Hematopoietic multipotent progenitor cell treated with erythropoietin and hydrocortisone succinate and interleukin-3 and kit ligand, for 4 days (in vitro differentiated cells): ENCODE measurements at regions not wholly inside any gene's neighbourhood (a gene's known extent, or its start where the extent isn't known, plus 50 kb on each side); places are given as distances from the start of the nearest gene placed in this dataset.
A peak's percentile ranks its signal among the peaks of the same experiment; 100 is the strongest.

Source experiments
- DNase-seq: peaks from one replicate; pipeline ENCODE4 v3.0.0-alpha.2; 2015

GRCh38 chrX:2607113-2607512 lies 84.0 kb upstream of the CD99 start:
- DNase-seq: no peak

DNA sequence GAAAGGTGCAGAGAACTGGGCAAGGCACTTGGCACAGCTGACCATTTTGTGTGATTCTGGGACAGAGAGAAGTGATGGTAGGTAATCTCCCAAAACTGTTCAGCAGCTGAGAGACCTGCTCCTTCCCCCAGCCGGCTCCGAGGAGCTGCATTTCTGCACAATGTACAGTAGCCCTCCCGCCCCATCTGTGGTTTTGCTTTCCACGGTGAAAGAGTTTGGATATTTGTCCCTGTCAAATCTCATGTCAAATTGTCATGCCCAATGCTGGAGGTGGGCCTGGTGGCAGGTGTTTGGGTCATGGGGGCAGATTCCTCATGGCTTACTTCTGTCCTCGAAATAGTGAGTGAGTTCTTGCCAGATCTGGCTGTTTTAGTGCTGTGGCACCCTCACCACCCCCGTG lies 90.5 kb upstream of the CD99 start:
- no peak for DNase-seq

DNA sequence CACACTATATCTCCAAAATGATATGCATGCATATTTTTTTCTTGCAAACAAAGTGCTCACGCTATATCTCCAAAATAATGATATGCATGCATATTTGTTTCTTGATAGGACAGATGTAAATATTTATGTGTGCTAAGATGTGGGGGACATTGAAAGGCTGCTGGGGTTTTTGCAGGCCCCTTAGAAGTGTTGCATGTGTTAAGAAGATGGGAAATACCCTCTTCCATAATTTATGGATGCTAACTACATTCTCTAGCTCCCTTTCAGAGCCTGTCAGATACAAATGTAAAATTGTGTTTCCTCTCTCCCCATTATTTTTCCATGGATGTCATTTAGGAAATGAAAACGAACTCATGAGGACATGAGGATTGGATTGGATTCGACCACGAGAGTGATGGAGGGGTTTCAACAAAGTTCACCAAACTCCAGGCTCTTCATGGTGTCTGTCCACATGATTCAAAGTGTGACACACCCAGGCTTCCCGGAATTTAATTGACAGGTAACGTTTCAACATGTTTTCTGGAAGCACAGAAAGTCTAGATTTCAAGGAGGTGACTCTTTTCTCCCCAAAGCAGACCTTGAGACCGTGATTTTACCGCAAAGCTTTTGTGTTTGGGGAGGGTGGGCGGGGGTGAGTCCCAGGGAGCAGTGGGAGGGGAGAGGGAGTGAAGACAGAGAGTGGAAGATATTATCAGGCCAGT lies 94.4 kb upstream of the CD99 start:
- DNase-seq: no peak

- DNase-seq: no peak
These were observed 95.0 kb upstream of the CD99 start for GRCh38 chrX:2596045-2596444.

GRCh38 chrX:2595258-2595657 lies 94.5 kb upstream of the DHRSX start:
- DNase-seq: peak; percentile 69

- no peak for DNase-seq
These were observed 93.7 kb upstream of the DHRSX start for GRCh38 chrX:2594491-2594890.

DNA sequence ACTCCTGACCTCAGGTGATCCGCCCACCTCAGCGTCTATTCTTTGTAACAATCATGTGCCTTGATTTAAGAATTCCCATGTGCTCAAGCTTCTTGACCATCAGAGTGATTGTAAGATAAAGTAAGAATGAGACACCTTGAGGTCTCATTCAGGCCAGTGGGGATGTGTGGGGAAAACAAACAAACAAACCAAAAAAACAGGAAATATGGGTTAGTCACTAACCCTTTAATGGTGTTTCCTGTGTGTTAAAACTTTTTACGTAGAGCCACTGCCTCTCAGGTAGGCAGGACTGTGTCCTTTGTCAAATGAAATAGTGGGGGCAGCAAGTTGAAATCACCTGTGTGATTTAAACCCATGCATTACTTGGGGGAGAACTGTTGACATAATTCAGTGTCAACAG lies 91.5 kb upstream of the DHRSX start:
- DNase-seq: no peak

DNA sequence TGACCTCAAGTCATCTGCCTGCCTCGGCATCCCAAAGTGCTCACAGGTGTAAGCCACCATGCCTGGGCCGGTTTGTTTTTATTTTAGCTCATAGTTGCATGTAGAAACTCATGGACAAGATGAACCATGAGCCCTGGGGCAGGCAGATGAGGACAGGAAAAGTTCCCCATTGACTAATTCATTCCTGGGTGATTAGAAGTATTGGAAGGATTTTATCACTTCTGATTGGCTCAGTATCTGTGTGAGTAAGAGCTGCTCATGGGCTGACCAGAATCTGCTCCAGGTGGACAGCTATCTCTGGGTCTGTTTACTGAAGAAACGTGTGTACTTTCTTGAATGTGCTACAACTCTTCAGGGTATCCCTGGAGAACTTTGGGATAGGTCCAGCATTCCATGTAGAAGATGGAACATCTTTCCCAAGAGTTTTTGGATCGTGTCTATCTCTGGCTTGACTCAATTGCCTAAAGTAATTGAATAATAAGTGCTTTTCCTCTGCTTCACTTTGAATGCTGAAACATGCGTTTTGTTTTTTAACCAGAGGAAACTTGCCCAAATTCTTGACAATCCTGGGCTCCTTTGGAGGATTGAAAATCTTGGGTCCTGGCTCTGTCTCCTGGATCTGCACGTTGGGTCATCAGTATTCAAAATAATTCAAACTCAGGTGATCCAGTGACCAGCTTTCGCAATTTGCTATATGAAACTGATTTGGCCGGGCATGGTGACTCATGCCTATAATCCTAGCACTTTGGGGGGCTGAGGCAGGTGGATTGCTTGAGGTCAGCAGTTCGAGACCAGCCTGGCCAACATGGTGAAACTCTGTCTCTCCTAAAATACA lies 88.6 kb upstream of the DHRSX start:
- DNase-seq: no peak

DNA sequence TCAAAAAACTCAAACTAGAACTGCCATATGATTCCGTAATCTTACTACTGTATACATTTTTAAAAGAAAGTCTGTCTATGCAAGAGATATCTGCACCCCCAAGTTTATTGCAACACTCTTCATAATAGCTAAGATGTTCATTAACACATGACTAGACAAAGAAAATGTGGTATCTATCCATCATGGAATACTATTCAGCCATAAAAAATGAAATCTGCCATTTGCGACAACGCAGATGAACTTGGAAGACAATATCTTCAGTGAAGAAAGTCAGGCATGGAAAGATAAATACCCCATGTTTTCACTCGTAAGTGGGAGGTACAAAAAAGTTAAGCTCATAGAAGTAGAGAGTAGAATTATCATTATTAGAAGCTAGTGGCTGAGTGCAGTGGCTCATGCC lies 87.3 kb upstream of the DHRSX start:
- no peak for DNase-seq

GRCh38 chrX:2587146-2587545 lies 86.4 kb upstream of the DHRSX start:
- no peak for DNase-seq

DNA sequence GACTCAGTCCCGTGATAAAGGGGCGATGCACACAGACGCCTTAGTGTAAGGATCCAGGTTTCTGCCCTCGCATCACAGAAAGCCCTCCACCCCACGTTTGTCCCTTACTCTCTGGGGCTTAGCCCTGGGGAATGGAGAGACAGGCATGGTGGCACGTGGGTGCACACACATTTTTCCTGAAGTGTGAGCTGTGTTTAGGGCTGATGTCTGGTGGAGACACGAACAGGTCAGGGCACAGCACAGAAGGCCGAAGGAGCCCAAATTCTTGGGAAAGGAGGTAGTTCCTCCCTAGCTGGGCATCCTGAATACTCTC lies 84.3 kb upstream of the DHRSX start:
- no peak for DNase-seq

DNA sequence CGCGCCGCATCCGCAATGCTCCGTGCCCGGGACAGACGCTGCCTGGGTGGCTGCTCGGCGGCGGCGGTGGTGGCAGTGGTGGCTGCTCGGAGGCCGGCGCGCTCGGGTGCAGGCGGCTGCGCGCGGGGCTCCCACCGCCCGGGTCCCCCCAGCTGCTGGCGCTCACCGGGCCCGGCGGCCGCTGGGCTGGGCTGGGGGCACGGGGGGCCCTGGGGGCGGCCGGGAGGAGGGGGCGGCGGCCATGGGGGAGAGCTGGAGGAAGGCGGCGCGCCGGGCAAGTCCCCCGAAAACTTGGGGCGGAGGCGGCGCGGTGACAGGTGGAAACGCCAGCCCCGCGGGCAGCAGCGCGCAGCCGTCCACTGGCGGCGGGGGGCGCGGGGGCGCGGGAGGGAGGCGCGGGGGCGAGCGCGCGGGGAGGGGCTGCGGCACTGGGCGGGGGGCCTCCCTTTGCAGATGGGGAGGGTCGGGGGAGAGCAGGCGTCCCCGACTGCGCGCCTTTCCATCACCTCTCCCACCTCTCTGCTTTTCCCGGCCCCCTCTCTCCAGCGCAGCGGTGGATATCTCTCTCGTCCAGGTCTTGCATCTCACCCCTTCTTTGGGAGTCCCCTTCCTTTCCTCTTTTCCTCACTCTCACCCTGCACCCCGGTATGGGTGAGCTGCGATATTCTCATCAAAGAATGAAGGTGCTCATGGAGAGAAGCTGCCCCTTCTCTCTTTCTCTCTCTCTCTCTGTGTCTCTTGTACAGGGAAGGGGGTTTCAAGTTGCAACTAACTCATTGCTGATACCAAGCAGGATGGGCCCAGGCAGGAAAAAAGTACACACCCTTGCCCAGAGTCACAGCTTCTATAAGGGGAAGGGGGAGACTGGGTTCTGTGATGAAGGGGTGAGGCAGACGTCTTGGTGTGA lies 83.7 kb upstream of the DHRSX start:
- no peak for DNase-seq

DNA sequence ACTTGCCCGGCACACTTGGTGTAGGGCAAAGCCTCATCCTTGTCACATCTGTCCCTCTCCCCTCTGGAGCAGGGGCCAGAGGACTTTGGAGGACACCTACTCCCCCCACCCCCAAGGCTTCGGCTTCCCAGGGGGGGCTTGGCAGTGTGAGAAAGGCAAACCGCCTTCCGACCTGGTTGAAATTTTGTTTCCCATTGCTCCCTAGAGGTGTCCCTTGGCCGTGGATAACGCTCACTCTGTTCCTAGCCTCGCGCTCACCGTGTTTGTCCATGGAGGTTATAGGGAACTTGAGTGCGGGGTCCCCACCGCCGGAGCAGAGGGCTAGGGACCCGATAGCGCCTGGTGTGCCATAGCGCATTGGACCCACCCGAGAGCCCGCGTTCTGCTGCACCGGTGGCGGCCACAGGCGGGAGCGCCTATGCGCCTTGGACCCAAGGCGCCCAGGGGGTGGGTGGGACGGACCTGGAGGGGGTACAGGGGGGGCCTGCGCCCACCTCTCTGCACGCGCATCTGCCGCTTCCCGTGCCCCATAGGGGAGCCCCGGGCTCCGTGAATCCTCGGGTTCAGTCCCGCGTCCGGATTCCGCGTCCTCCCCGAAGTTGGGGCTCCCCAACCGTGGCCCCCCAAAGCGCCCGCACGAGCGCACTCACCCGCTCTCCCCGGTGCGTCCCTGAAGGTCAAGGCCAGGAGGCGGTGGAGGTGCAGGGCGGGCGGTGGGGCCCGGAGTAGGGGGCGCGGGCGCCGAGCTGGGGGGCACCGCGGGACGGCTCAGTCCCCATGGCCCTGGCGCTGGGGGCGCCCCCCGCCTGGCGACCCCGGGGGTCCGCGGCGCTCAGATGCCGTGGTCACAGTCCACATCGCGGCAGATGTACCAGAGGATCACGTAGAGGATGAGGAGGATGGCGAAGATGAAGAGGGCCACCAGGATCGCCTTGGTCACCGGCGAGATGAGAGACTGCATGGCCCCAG lies 82.7 kb upstream of the DHRSX start:
- DNase-seq: no peak

- no peak for DNase-seq
These were observed 81.9 kb upstream of the DHRSX start for GRCh38 chrX:2582667-2583066.

GRCh38 chrX:2581296-2581695 lies 80.5 kb upstream of the DHRSX start:
- DNase-seq: no peak

DNA sequence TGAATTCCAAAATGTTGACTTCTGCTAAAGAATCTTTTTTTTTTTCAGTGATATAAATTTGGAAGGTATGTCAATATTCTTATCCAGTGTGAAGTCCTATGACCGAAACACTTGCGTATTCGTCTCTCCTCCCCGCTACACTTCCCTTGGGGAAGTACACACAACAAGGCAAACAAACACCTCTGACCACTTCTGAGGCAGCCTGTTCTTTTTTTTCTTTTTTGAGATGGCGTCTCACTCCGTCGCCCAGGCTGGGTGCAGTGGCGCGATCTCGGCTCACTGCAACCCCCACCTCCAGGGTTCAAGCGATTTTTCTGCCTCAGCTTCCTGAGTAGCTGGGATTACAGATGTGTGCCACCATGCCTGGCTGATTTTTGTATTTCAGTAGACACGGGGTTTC lies 78.1 kb upstream of the DHRSX start:
- DNase-seq: no peak

DNA sequence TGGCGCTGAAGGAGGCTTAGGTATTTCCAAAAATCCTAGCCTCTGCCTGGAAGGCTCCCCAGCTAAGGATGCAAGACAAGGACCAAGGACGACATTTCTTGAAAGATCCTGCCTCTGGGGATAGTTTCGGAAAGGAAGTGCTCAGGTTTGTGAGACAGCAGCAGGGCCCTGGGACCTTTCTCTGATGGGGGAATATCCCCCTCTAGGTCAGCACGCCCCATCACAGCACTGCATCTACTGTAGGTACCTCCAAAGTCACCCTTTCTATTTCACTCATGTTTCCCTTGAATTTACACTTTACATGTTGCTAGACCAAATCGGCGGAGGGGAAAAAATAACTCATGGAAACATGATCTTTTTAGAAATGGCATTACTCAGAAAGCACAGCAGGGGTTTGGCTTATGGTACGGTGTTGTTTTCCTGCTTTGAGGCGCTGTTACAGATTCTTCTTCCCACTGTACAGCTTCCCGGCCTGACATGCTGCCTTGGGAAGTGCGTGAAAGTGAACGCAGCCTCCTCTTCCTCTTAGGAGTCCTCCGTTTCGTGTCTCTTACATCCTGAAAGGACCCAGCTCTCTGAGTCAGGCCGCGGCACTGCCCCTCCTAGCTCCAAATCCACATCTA lies 77.2 kb upstream of the DHRSX start:
- no peak for DNase-seq

DNA sequence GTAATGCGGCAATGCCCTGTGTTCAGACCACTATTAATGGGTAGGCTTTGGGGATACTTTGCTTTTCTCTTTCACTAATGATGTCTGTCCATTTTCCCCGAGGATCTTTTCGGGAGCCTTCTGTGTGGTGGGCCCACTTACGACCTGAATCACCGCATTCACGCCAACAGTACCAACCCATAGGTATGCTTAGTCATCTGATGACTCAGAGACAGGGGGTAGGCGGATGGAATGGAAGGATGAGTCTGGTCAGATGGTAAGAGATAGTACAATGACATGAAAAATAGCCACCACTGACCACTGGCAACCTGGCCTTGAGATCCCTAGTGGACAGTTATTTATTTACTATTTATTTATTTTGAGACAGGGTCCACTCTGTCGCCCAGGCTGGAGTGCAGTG lies 76.0 kb upstream of the DHRSX start:
- DNase-seq: no peak

DNA sequence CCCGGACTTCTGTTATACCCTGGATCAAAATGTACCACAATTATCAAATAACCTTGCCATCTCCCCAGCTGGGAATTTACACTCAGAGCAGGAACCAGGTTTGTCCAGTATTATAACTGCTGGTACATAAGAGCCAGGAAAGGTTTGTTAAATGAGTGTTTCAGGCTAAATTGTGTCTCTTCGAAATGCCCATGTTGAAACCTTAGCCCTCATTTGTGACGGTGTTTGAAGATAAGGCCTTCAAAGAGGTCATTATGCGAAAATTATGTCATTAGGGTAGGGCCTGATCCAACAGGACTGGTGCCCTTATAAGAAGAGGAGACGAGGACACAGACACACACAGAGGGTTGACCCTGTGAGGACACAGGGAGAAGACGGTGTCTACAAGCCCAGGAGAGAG lies 73.5 kb upstream of the DHRSX start:
- no peak for DNase-seq

DNA sequence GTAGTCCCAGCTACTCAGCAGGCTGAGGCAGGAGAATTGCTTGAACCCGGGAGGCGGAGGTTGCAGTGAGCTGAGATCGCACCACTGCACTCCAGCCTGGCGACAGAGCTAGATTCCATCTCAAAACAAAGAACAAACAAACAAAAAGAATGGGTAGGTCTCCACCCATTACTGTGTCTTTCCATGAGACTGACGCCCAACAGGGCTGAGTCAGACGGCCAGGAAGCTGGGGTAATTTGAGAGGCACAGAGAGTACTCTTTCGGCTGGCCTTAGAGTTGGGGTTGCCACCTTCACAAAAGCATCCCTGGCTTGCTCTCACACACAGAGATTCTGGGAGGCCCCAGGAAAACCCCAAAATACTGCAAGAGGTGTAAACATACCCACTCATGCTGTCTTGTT lies 72.0 kb upstream of the DHRSX start:
- no peak for DNase-seq

- no peak for DNase-seq
These were observed 67.3 kb upstream of the DHRSX start for GRCh38 chrX:2568125-2568524.

GRCh38 chrX:2566055-2566454 lies 65.3 kb upstream of the DHRSX start:
- no peak for DNase-seq
